Neuronal stem cell (in vitro differentiated cells): ENCODE measurements at regions not wholly inside any gene's neighbourhood (a gene's known extent, or its start where the extent isn't known, plus 50 kb on each side); places are given as distances from the start of the nearest gene placed in this dataset.

Experiments used
- DNase-seq: peaks from one replicate; pipeline ENCODE4 v3.0.0-alpha.2; 2013; ENCODE audit warnings: low spot score
- H2AFZ ChIP-seq: one replicate; pipeline ENCODE4 v1.6.1; 2013; ENCODE audit warnings: mild to moderate bottlenecking, low read length, inconsistent platforms
- H2AK5ac ChIP-seq: 2 replicates; pipeline ENCODE4 v1.6.1; 2013; ENCODE audit warnings: low read depth, mild to moderate bottlenecking, inconsistent platforms, low read length, moderate library complexity, mixed read lengths
- H2BK120ac ChIP-seq: 2 replicates; pipeline ENCODE4 v1.6.1; 2013; ENCODE audit warnings: low read depth, mild to moderate bottlenecking, inconsistent platforms, low read length, moderate library complexity, mixed read lengths
- H2BK12ac ChIP-seq: one replicate; pipeline ENCODE4 v1.6.1; 2013; ENCODE audit warnings: low read length, inconsistent platforms
- H2BK15ac ChIP-seq: 2 replicates; pipeline ENCODE4 v1.6.1; 2013; ENCODE audit warnings: mild to moderate bottlenecking, low read length, inconsistent platforms, mixed read lengths
- H2BK5ac ChIP-seq: one replicate; pipeline ENCODE4 v1.6.1; 2013; ENCODE audit warnings: inconsistent platforms, mild to moderate bottlenecking, low read length, moderate library complexity
- H3K14ac ChIP-seq: one replicate; pipeline ENCODE4 v1.6.1; 2013; ENCODE audit warnings: low read length, inconsistent platforms
- H3K18ac ChIP-seq: 2 replicates; pipeline ENCODE4 v1.6.1; 2013; ENCODE audit warnings: low read length, inconsistent platforms
- H3K23ac ChIP-seq: 2 replicates; pipeline ENCODE4 v1.6.1; 2013; ENCODE audit warnings: low read depth, mild to moderate bottlenecking, mixed read lengths, low read length, inconsistent platforms; ENCODE audit not compliant: poor library complexity
- H3K27ac ChIP-seq: replicated peaks from 3 replicates; pipeline ENCODE4 v1.5.1; 2013; ENCODE audit warnings: low read length, inconsistent platforms
- H3K27me3 ChIP-seq, 3 experiments: 2 replicates each; pipeline ENCODE4 v1.6.1; 2013; ENCODE audit warnings: low read length in 3 of 3, mild to moderate bottlenecking in 2 of 3, inconsistent platforms in 1 of 3, low read depth in 1 of 3, mixed read lengths in 1 of 3, moderate library complexity in 1 of 3; ENCODE audit not compliant: control insufficient read depth in 3 of 3, insufficient read depth in 3 of 3
- H3K36me3 ChIP-seq, 2 donors: replicated peaks in 1 of 2; 2 replicates each; pipeline ENCODE4 v1.6.1; 2013; ENCODE audit warnings: low read length in 2 of 2; ENCODE audit not compliant: control insufficient read depth in 2 of 2, insufficient read depth in 2 of 2
- H3K4ac ChIP-seq: 2 replicates; pipeline ENCODE4 v1.6.1; 2013; ENCODE audit warnings: inconsistent platforms, mild to moderate bottlenecking, low read length, moderate library complexity
- H3K4me1 ChIP-seq, 2 donors: 1 replicate in 1 of 2; 2 replicates in 1 of 2; pipeline ENCODE4 v1.6.1; 2013; ENCODE audit warnings: low read length in 2 of 2, low read depth in 1 of 2; ENCODE audit not compliant: control insufficient read depth in 2 of 2, insufficient read depth in 1 of 2
- H3K4me2 ChIP-seq: one replicate; pipeline ENCODE4 v1.6.1; 2013; ENCODE audit warnings: mild to moderate bottlenecking, low read length, inconsistent platforms; ENCODE audit not compliant: insufficient read depth, poor library complexity, severe bottlenecking
- H3K4me3 ChIP-seq, 2 donors: 2 replicates each; pipeline ENCODE4 v1.5.1; 2013; ENCODE audit warnings: low read length in 2 of 2, mild to moderate bottlenecking in 2 of 2, inconsistent platforms in 1 of 2, moderate library complexity in 1 of 2
- H3K79me1 ChIP-seq: one replicate; pipeline ENCODE4 v1.6.1; 2013; ENCODE audit warnings: low read depth, mild to moderate bottlenecking, inconsistent platforms, low read length, moderate library complexity
- H3K9ac ChIP-seq: one replicate; pipeline ENCODE4 v1.6.1; 2013; ENCODE audit warnings: mild to moderate bottlenecking, low read depth, low read length, inconsistent platforms; ENCODE audit not compliant: poor library complexity
- H3K9me3 ChIP-seq, 2 donors: replicated peaks in 1 of 2; 2 replicates each; pipeline versions ENCODE3 to v1.6.1; 2013; ENCODE audit warnings: low read length in 2 of 2, mild to moderate bottlenecking in 2 of 2, inconsistent platforms in 1 of 2, low read depth in 1 of 2, mixed read lengths in 1 of 2, moderate library complexity in 1 of 2; ENCODE audit not compliant: control insufficient read depth in 2 of 2, insufficient read depth in 1 of 2
- H4K8ac ChIP-seq: one replicate; pipeline ENCODE4 v1.6.1; 2013; ENCODE audit warnings: low read depth, mild to moderate bottlenecking, inconsistent platforms, low read length, moderate library complexity
- H4K91ac ChIP-seq: one replicate; pipeline ENCODE4 v1.6.1; 2013; ENCODE audit warnings: low read length, low read depth, mild to moderate bottlenecking, inconsistent platforms; ENCODE audit not compliant: poor library complexity
- WGBS, 2 donors: extraction: QIAGEN DNeasy Blood & Tissue Kit; methylation state at CpG; one replicate each; pipeline ENCODE4 v1.1.7; 2013; ENCODE audit warnings: missing lambda C conversion rate in 2 of 2, mixed read lengths in 1 of 2; ENCODE audit not compliant: insufficient read length in 2 of 2, insufficient replicate concordance in 1 of 2; ENCODE audit errors: extremely low coverage in 2 of 2; 5-methylcytosine and 5-hydroxymethylcytosine counted together

- no peak overlapping the region for H2BK5ac ChIP-seq
- no peak overlapping the region for H3K9ac ChIP-seq
- no peak overlapping the region for H2AFZ ChIP-seq
- no peaks in the 10 kb centered on the region for H3K79me1 ChIP-seq
- H3K27ac ChIP-seq = no peak overlapping the region
- DNase-seq = no peak
- H2BK120ac ChIP-seq = no peak overlapping the region
- no CpG with 5 or more reads among the region's 1 CpG for WGBS, 2 donors
- H3K18ac ChIP-seq = no peak overlapping the region
- no peak overlapping the region for H3K23ac ChIP-seq
- no peak overlapping the region for H3K4me2 ChIP-seq
- no peak overlapping the region for H4K8ac ChIP-seq
- H3K4me1 ChIP-seq = peaks cover 0 to 2% of the 10 kb centered on the region in 2 donors
- H3K4me3 ChIP-seq = no peak overlapping the region
- no peak overlapping the region for H4K91ac ChIP-seq
- H2BK12ac ChIP-seq = no peak overlapping the region
- no peak overlapping the region for H2BK15ac ChIP-seq
- H3K4ac ChIP-seq = no peak overlapping the region
- no peak overlapping the region for H2AK5ac ChIP-seq
- H3K14ac ChIP-seq = no peak overlapping the region
- peaks cover 0 to 3% of the 10 kb centered on the region in 2 donors for H3K9me3 ChIP-seq
- no peaks in the 10 kb centered on the region for H3K27me3 ChIP-seq
- no peaks in the 10 kb centered on the region for H3K36me3 ChIP-seq
Measured at GRCh38 chr2:172671501-172671900, 64.1 kb upstream of the RAPGEF4 start.

- Histone ChIP-seq H3K23ac (no peak overlapping the region), H3K18ac (no peak overlapping the region), H2AK5ac (no peak overlapping the region), H2AFZ (no peak overlapping the region), H2BK5ac (no peak overlapping the region), H3K27me3 (no peaks in the 10 kb centered on the region), H3K4me3 (no peak overlapping the region), H2BK15ac (no peak overlapping the region), H4K8ac (no peak overlapping the region), H2BK12ac (no peak overlapping the region), H3K79me1 (no peaks in the 10 kb centered on the region), H2BK120ac (no peak overlapping the region), H4K91ac (no peak overlapping the region), H3K4me2 (no peak overlapping the region), H3K4ac (no peak overlapping the region), H3K4me1 (peaks cover 0 to 2% of the 10 kb centered on the region in 2 donors), H3K9ac (no peak overlapping the region), H3K36me3 (no peaks in the 10 kb centered on the region), H3K9me3 (peaks cover 0 to 3% of the 10 kb centered on the region in 2 donors), H3K27ac (no peak overlapping the region), H3K14ac (no peak overlapping the region)
- WGBS, 2 donors = no CpG with 5 or more reads among the region's 1 CpG
- DNase-seq = no peak
Measured at GRCh38 chr2:172672114-172672513, 63.5 kb upstream of the RAPGEF4 start.

DNA sequence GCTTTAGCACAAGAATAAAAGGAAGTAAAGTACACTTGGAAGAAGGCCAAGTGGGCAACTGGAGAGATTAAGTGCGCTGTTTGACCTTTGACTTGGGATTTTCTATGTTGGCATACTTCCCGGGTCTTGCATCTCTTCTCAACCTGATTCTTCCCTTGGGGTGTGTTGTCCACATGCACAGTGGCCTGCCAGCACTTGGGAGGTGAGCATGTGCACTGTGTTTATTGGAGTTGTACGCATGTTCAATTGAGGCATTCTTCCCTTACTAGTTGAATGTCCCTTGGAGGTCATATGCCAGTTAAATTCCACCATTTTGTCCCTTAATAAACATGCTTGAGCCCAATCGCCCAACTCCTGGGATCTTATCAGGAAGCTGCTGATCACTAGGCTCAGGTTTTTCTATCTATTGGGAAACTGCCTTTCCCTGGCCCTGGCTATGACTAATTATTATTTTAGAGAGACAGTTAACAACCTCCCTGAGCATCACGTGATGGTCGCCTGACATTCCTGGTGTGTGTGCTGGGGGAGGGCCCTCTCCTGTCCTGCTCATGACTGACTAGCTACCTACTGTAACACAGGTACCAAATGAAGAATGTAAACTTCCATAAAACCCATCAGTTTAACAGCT lies 62.5 kb upstream of the RAPGEF4 start:
- Histone ChIP-seq H3K4me3 (no peak overlapping the region), H3K9me3 (peaks cover 0 to 3% of the 10 kb centered on the region in 2 donors)
- DNase-seq = no peak

DNA sequence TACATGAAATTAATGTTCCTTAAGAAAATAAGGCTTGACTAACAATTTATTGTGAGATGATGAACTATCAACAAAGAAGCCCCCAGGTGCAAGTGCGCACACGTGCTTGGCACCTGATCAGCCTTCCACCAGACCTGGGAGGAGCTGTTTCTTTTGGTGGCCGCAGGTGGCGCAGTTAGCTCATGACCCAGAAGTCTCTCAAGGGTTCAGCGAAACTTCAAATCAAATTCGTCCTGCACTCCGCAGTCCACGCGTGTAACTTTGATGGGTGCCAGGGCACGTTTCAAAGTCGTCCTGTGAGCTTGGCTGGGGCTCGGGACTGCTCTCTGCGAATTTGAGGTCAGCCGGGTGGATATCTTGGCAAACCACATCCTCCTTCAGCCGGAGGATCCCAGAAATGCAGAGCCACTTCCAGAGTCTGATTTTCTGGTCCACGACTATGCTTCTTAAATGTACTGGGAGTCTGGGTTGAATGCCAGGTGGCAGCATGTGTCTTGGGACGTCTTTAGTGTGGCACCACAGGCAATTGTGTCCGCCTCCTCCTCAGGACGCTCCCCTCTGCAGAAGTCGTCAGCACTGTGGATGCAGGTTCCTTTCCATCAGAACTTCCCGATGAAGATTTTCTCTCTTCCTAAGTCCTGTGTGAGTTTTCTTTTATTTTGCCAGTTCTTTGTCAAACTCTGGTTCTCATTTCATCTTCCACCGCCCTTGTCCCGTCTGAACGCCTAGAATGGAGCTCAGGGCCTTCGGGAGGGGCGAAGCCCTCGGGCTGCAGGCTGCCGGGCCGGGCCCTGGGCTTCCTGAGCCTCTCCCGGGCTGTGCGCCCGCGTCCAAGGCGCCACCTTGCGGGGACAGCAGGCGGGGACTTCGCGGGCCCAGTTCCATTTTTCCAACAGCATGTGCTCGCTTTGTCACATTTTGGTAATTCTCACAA lies 61.3 kb upstream of the RAPGEF4 start:
- Histone ChIP-seq H2BK15ac (no peak overlapping the region), H3K36me3 (no peaks in the 10 kb centered on the region), H3K4me3 (no peak overlapping the region), H2BK120ac (no peak overlapping the region), H3K27me3 (no peaks in the 10 kb centered on the region), H4K8ac (no peak overlapping the region), H3K4me1 (peaks cover 0 to 2% of the 10 kb centered on the region in 2 donors), H2AFZ (peak overlapping the region; percentile 32), H2BK12ac (no peak overlapping the region), H3K9ac (no peak overlapping the region), H4K91ac (no peak overlapping the region), H3K23ac (no peak overlapping the region), H3K18ac (no peak overlapping the region), H3K14ac (no peak overlapping the region), H3K9me3 (peaks cover 0 to 3% of the 10 kb centered on the region in 2 donors), H3K4me2 (no peak overlapping the region), H3K79me1 (no peaks in the 10 kb centered on the region), H2AK5ac (no peak overlapping the region), H3K4ac (no peak overlapping the region), H2BK5ac (no peak overlapping the region), H3K27ac (no peak overlapping the region)
- WGBS, 2 donors = no CpG with 5 or more reads among the region's 39 CpGs
- peak; percentile 24 for DNase-seq

More for the DNA sequence above, 62.5 kb upstream of the RAPGEF4 start:
- no peak overlapping the region for H3K23ac ChIP-seq
- no CpG with 5 or more reads among the region's 6 CpGs for WGBS, 2 donors
- no peak overlapping the region for H3K14ac ChIP-seq
- H2BK5ac ChIP-seq = no peak overlapping the region
- H4K91ac ChIP-seq = no peak overlapping the region
- H3K36me3 ChIP-seq = no peaks in the 10 kb centered on the region
- H3K18ac ChIP-seq = no peak overlapping the region
- H2AFZ ChIP-seq = no peak overlapping the region
- no peak overlapping the region for H2AK5ac ChIP-seq
- no peaks in the 10 kb centered on the region for H3K27me3 ChIP-seq
- no peak overlapping the region for H4K8ac ChIP-seq
- H3K79me1 ChIP-seq = no peaks in the 10 kb centered on the region
- no peak overlapping the region for H2BK12ac ChIP-seq
- no peak overlapping the region for H2BK15ac ChIP-seq
- no peak overlapping the region for H3K9ac ChIP-seq
- H3K4me2 ChIP-seq = no peak overlapping the region
- no peak overlapping the region for H2BK120ac ChIP-seq
- H3K4ac ChIP-seq = no peak overlapping the region
- peaks cover 0 to 2% of the 10 kb centered on the region in 2 donors for H3K4me1 ChIP-seq
- no peak overlapping the region for H3K27ac ChIP-seq
